HG03196 (cell line): ENCODE measurements at regions not wholly inside any gene's neighbourhood (a gene's known extent, or its start where the extent isn't known, plus 50 kb on each side); places are given as distances from the start of the nearest gene placed in this dataset.

Source experiments
- ATAC-seq: cut with Tn5 transposase; IDR thresholded peaks from one replicate; pipeline ENCODE4 v1.9.1; 2021; ENCODE audit not compliant: unreplicated experiment

GRCh38 chr6:140641412-140641811, 1267.0 kb upstream of the CITED2 start:
- ATAC-seq: peak; percentile 50

DNA sequence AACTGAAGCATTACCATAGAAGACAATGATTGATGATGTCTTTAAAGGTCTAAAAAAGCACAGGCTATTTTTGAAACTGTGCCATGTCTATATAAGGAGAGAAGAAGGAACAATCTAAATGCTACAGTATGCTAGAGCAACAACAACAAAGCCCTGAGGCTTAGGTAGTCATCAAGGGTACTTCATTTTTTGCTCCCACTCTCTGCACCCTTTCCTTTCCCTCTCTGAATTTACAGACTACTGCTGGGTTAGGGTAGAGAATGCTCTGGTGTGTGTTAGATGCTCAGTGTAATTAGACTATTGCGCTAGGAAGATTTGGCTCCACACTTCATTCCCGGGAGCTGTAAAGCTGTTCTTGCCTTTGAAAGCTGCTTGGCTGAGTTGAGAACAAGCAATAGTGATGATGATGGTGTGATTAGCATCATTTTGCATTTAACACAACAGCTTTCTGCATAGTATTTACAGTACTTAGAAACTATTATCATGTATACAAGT, 1262.5 kb upstream of the CITED2 start:
- ATAC-seq: peak; percentile 36

- ATAC-seq: peak; percentile 57
Measured at GRCh38 chr6:140636271-140636907, 1261.9 kb upstream of the CITED2 start.

DNA sequence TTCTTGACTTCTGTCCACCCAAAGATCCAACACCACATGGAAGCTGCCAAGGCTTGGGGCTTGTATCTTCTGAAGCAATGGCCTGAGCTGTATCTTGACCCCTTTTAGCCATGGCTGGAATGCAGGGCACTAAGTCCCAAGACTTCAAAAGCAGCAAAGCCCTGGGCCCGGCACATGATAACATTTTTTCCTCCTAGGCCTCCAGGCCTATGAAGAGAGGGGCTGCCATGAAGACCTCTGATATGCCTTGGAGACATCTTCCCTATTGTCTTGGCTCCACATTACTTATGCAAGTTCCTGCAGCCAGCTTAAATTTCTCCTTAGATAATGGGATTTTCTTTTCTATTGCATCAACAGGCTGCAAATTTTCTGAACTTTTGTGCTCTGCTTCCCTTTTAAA, 1252.6 kb upstream of the CITED2 start:
- ATAC-seq: no peak

GRCh38 chr6:140623498-140623897, 1249.0 kb upstream of the CITED2 start:
- ATAC-seq: no peak

DNA sequence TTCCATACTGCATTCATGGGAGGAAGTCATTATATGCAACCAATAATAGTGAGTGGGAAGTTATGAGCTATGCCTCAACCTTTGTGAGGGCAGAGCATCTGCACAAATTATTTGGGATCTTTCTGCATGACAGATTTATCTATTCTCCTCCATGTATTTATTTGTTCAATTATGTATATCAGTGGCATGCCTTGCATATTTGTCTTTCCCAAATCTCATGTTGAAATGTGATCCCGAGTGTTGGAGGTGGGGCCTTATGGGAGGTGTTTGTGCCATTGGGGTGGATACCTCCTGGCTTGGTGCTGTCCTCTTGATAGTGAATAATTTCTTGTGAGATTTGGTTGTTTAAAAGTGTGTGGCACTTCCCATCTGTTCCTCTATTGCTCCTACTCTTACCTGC, 1246.0 kb upstream of the CITED2 start:
- no peak for ATAC-seq

- ATAC-seq: no peak
Measured at GRCh38 chr6:140609956-140610355, 1235.5 kb upstream of the CITED2 start.

DNA sequence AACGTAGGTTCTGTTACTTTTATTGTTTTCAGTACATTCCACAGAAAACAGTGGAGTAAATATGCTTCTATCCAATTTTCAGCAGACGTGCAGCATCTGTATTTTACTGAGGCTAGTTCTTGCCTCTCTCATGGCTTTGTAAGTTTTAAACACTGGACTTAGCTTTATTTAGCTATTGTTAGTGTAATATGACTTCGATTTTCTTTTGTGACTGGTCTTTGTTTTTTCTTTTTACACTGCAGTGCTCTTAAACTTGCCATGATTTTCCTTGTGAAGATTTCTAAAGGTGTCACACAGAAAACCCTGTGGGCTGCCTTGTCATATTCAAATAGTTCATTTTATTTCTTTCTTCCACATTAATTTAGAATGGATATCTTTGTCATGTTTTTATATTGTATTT, 1234.9 kb upstream of the CITED2 start:
- no peak for ATAC-seq

GRCh38 chr6:140604786-140605185, 1230.3 kb upstream of the CITED2 start:
- ATAC-seq: no peak

- no peak for ATAC-seq
Measured at GRCh38 chr6:140602431-140603248, 1228.2 kb upstream of the CITED2 start.

- ATAC-seq: no peak
Measured at GRCh38 chr6:140601021-140601808, 1226.8 kb upstream of the CITED2 start.

DNA sequence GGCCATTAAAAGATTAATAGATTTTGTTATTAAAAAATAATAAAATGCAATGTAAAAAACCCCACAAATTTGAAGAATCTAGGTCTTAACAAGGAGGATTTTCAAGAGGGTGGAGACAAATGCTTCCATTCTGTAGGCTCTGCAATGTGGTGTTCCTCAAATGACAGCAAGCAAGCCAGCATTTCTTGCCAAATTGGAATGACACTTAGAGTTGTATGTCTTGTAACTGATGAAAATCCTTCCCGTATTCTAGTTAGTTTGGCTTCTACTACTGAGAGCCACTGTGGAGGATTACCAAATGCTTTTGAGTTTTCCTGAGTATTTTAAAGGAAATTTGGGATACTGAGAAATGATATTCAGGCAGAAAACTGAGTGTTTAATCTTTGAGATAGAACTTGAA, 1225.5 kb upstream of the CITED2 start:
- no peak for ATAC-seq

DNA sequence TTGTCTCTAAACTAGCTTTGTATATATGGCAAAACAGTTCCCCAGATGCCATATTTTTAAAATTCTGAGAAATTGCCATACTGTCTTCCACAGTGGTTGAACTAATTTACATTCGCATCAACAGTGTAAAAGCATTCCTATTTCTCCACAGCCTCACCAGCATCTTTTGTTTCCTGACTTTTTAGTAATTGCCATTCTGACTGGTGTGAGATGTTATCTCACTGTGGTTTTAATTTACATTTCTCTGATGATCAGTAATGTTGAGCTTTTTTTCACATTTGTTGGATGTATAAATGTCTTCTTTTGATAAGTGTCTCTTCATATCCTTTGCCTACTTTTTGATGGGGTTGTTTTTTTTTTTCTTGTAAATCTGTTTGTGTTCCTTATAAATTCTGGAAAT, 1222.7 kb upstream of the CITED2 start:
- no peak for ATAC-seq

GRCh38 chr6:140594806-140595128, 1220.3 kb upstream of the CITED2 start:
- no peak for ATAC-seq

DNA sequence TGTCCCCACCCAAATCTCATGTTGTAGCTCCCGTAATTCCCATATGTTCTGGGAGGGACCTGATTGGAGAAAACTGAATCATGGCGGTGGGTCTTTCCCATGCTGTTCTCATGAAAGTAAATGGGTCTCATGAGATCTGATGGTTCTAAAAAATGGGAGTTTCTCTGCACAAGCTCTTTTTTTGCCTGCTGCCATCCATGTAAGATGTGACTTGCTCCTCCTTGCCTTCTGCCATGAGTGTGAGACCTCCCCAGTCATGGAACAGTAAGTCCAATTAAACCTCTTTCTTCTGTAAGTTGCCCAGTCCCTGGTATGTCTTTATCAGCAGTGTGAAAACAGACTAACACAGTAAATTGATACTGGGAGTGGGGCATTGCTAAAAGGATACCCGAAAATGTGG, 1218.4 kb upstream of the CITED2 start:
- ATAC-seq: no peak

DNA sequence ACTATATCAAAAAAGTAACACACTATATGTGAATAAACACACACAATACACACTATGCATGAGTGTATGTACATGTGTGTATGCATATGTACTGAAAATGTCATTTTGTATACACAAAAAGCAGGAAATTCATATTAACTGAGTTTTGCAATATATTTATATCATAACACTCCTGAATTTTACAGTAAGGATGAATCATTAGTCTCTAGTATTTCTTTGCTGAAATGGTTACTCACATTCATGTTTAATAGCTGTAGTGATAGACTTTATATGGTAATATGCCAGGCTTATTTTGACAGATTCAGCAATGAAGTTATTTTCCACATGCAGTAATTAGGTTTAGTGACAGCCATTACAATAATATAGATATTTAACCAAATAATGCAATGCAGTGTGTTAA, 1216.2 kb upstream of the CITED2 start:
- no peak for ATAC-seq

DNA sequence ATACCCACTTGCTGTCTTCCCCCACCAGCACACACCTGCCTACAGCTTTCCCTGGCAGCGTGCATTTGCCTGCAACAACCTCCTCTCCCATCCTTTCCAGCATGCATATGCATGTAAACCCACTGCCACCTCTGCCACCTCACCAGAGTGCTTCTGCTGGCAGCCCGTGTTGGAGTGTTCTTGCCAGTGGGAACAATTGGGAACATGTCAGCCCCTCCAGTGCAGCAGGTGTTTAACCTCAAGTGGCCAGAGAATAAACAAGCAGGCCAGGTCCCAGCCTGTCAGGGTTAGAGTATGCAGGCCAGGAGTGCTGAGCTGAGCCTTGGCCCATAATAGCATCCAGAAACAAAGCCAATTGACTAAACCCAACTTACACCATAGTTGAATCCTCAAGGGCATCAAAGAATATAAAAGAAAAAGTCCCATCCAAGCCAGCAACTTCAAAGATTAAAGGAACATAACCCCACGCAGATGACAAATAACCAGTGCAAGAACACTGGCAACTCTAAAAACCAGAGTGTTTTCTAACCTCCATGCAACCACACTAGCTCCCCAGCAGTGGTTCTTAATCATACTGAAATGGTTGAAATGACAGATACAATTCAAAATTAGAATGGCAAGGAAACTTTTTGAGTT, 1212.1 kb upstream of the CITED2 start:
- ATAC-seq: peak; percentile 73

DNA sequence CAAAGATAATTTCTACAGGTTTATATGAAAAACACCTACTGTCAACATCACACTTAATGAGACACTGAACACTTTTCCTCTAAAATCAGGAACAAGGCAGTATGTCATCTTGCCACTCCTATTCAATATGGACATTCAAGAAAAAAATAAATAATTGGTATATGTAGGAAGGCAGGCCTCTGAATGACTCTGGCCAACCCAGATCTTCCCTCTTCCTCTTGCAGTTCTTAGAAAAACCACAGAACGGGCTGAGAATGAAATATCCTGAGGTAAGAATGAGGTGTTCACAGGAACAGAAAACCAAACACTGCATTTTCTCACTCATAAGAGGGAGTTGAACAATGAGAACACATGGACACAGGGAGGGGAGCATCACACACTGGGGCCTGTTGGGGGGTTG, 1207.2 kb upstream of the CITED2 start:
- ATAC-seq: no peak

GRCh38 chr6:140579918-140580317, 1205.5 kb upstream of the CITED2 start:
- no peak for ATAC-seq

- no peak for ATAC-seq
Measured at GRCh38 chr6:140576004-140576555, 1201.6 kb upstream of the CITED2 start.

GRCh38 chr6:140572867-140573266, 1198.4 kb upstream of the CITED2 start:
- ATAC-seq: no peak
